WTC11 (cell line): ENCODE measurements at regions not wholly inside any gene's neighbourhood (a gene's known extent, or its start where the extent isn't known, plus 50 kb on each side); places are given as distances from the start of the nearest gene placed in this dataset.

ENCODE experiments used
- ATAC-seq: fragments of 200-7000 bp; cut with Tn5 transposase; 2 replicates; pipeline ENCODE4 v1.10.0; 2021; ENCODE audit warnings: mild to moderate bottlenecking, moderate library complexity
- CTCF ChIA-PET: fragments of 300-600 bp; sonication (Branson Sonifier 250); formaldehyde crosslinking; loops from one replicate; lab custom pipeline; 2021; ENCODE audit warnings: antibody characterized with exemption; lab: Charles Lee
- POLR2A ChIA-PET: fragments of 350-600 bp; sonication (Branson Sonifier 250); formaldehyde crosslinking; loops from one replicate; lab custom pipeline; 2021; ENCODE audit warnings: antibody characterized with exemption; lab: Charles Lee
- DNase-seq: peaks from one replicate; pipeline ENCODE4 v3.0.0; 2021; ENCODE audit warnings: low spot score
- H3K27ac Mint-ChIP-seq: 2 replicates; pipeline ENCODE4 v1.8.0; 2021; ENCODE audit warnings: mixed read lengths
- H3K27me3 Mint-ChIP-seq: 2 replicates; pipeline ENCODE4 v1.8.0; 2021; ENCODE audit warnings: low read depth, mild to moderate bottlenecking, moderate library complexity, mixed read lengths
- H3K36me3 Mint-ChIP-seq: 2 replicates; pipeline ENCODE4 v1.8.0; 2021; ENCODE audit warnings: mixed read lengths
- H3K4me1 Mint-ChIP-seq: 2 replicates; pipeline ENCODE4 v1.8.0; 2022; ENCODE audit warnings: mixed read lengths
- H3K4me3 Mint-ChIP-seq: 2 replicates; pipeline ENCODE4 v1.8.0; 2021; ENCODE audit warnings: mild to moderate bottlenecking, moderate library complexity, mixed read lengths
- H3K9me3 Mint-ChIP-seq: 2 replicates; pipeline ENCODE4 v1.8.0; 2021; ENCODE audit warnings: mixed read lengths
- AR ChIP-seq: fragments of 250-450 bp; sonication (Bioruptor Pico); IDR thresholded peaks from 2 replicates; pipeline ENCODE4 v1.9.0; 2021; ENCODE audit warnings: mild to moderate bottlenecking
- E2F1 ChIP-seq: sonication (generic); formaldehyde crosslinking; IDR thresholded peaks from 2 replicates; pipeline ENCODE4 v1.8.0; 2022; ENCODE audit warnings: mild to moderate bottlenecking, missing genetic modification reagents
- ERG ChIP-seq: fragments of 250-450 bp; sonication (Bioruptor Pico); IDR thresholded peaks from 2 replicates; pipeline ENCODE4 v1.8.0; 2021; ENCODE audit warnings: mild to moderate bottlenecking
- IRF2 ChIP-seq: sonication (generic); formaldehyde crosslinking; IDR thresholded peaks from 2 replicates; pipeline ENCODE4 v1.8.0; 2022; ENCODE audit warnings: low read depth, missing genetic modification reagents, borderline replicate concordance
- KAT7 ChIP-seq: sonication (generic); formaldehyde crosslinking; IDR thresholded peaks from 2 replicates; pipeline ENCODE4 v1.8.1; 2023; ENCODE audit warnings: missing genetic modification reagents, mild to moderate bottlenecking, borderline replicate concordance
- MLX ChIP-seq: sonication (generic); formaldehyde crosslinking; IDR thresholded peaks from 2 replicates; pipeline ENCODE4 v1.8.1; 2023; ENCODE audit warnings: mild to moderate bottlenecking, missing genetic modification reagents, moderate library complexity
- NFE2L1 ChIP-seq: sonication (generic); formaldehyde crosslinking; IDR thresholded peaks from 2 replicates; pipeline ENCODE4 v1.8.1; 2023; ENCODE audit warnings: missing genetic modification reagents
- PRDM15 ChIP-seq: sonication (generic); formaldehyde crosslinking; IDR thresholded peaks from 2 replicates; pipeline ENCODE4 v1.8.0; 2022; ENCODE audit warnings: missing genetic modification reagents
- STAT6 ChIP-seq: sonication (generic); formaldehyde crosslinking; conservative IDR thresholded peaks from 2 replicates; pipeline ENCODE4 v1.8.1; 2023; ENCODE audit warnings: mild to moderate bottlenecking, low read depth, missing genetic modification reagents, moderate library complexity
- ZBTB21 ChIP-seq: sonication (generic); formaldehyde crosslinking; IDR thresholded peaks from 2 replicates; pipeline ENCODE4 v1.8.1; 2023; ENCODE audit warnings: mild to moderate bottlenecking, missing genetic modification reagents, borderline replicate concordance
- ZBTB43 ChIP-seq: sonication (generic); formaldehyde crosslinking; IDR thresholded peaks from 2 replicates; pipeline ENCODE4 v1.8.1; 2023; ENCODE audit warnings: mild to moderate bottlenecking, missing genetic modification reagents
- ZNF219 ChIP-seq: sonication (generic); formaldehyde crosslinking; IDR thresholded peaks from 2 replicates; pipeline ENCODE4 v1.8.0; 2023; ENCODE audit warnings: missing genetic modification reagents, mild to moderate bottlenecking, borderline replicate concordance
- ZNF423 ChIP-seq: fragments of 250-450 bp; sonication (Bioruptor Pico); IDR thresholded peaks from 2 replicates; pipeline ENCODE4 v2.1.2; 2022; ENCODE audit warnings: mild to moderate bottlenecking, moderate library complexity
- ZNF532 ChIP-seq: fragments of 250-450 bp; sonication (Bioruptor Pico); IDR thresholded peaks from 2 replicates; pipeline ENCODE4 v1.9.0; 2021; ENCODE audit warnings: mild to moderate bottlenecking, borderline replicate concordance

- Mint-ChIP-seq H3K27me3 (no peaks in the 10 kb centered on the region), H3K4me3 (no peak overlapping the region), H3K9me3 (peaks cover 7% of the 10 kb centered on the region; the same call in 1 of the 2 replicates), H3K36me3 (peaks cover 16% of the 10 kb centered on the region), H3K4me1 (peaks cover 16% of the 10 kb centered on the region), H3K27ac (no peak overlapping the region)
- no peak for DNase-seq
- no peak for ATAC-seq
- POLR2A ChIA-PET = interaction anchor here (0.9 to 1.0 kb wide), 2 partner anchors 9 to 71 kb away, joined by 3 read pairs; no protein-coding TSS in a partner anchor
- CTCF ChIA-PET = no interaction called here
- TF ChIP-seq IRF2 (CRISPR knock-in tag) = no peak
- no peak for TF ChIP-seq ZNF423 (CRISPR knock-in tag)
- TF ChIP-seq MLX (CRISPR knock-in tag) = no peak
- no peak for TF ChIP-seq NFE2L1 (CRISPR knock-in tag)
- TF ChIP-seq ZNF532 = no peak
- TF ChIP-seq STAT6 (CRISPR knock-in tag) = no peak
Observed at GRCh38 chr14:89476354-89476896, 59.4 kb upstream of the FOXN3 start.

- no peaks in the 10 kb centered on the region for H3K27me3 Mint-ChIP-seq
- ChIA-PET POLR2A (no interaction called here), CTCF (no interaction called here)
- peaks cover 21% of the 10 kb centered on the region for H3K4me1 Mint-ChIP-seq
- DNase-seq = no peak
- ATAC-seq = no peak
- H3K4me3 Mint-ChIP-seq = no peak overlapping the region
- peaks cover 18% of the 10 kb centered on the region for H3K36me3 Mint-ChIP-seq
- no peak overlapping the region for H3K27ac Mint-ChIP-seq
- peaks cover 7% of the 10 kb centered on the region; the same call in 1 of the 2 replicates for H3K9me3 Mint-ChIP-seq
- no peak for TF ChIP-seq ZBTB21 (CRISPR knock-in tag)
- TF ChIP-seq PRDM15 (CRISPR knock-in tag) = no peak
- no peak for TF ChIP-seq ERG (CRISPR knock-in tag)
- no peak for TF ChIP-seq ZNF219 (CRISPR knock-in tag)
- no peak for TF ChIP-seq AR
- TF ChIP-seq E2F1 (CRISPR knock-in tag) = no peak
- TF ChIP-seq KAT7 (CRISPR knock-in tag) = no peak
- TF ChIP-seq ZBTB43 (CRISPR knock-in tag) = no peak
Observed at GRCh38 chr14:89474464-89474863, 57.4 kb upstream of the FOXN3 start.
